ENCODE measurements at regions not wholly inside any gene's neighbourhood (a gene's known extent, or its start where the extent isn't known, plus 50 kb on each side); places are given as distances from the start of the nearest gene placed in this dataset.

GRCh38 chr9:106387965-106388364 lies 475.0 kb upstream of the ZNF462 start:
- no peak for ATAC-seq
- DNase-seq, result no peak
- Histone ChIP-seq H3K9me3 (no peaks in the 10 kb centered on the region), H3K27ac (no peak overlapping the region), H3K27me3 (no peaks in the 10 kb centered on the region), H3K4me1 (no peaks in the 10 kb centered on the region), H3K36me3 (no peaks in the 10 kb centered on the region), H3K4me3 (no peak overlapping the region)
- intact Hi-C loops (cut with DNase I), result no loop called here
- WGBS, 4 donors, result 92 to 95% (median 94%) methylated on average over 2 of the region's 2 CpGs
- TF ChIP-seq CTCF (IDR thresholded peaks at IDR 0.05) (no peak), POLR2A (IDR thresholded peaks at IDR 0.05) (no peak)

DNA sequence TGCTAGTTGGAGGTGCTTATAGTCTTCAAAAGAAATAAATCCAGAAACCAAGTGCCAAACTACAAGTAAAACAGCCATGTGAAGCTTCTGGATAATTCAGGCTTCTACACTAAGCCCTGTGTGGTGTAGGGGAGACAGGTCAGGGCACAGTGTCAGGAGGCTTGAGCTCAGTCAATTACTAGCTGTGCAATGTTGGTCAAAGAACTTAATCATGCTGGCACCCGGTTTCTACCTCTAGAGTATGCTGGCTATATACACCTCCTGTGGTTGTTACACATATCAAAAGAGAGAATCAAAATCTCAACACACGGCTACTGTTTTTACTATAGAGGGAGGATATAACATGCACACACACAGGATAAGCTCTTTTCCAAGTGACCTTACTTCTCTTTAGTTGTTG lies 469.7 kb upstream of the ZNF462 start:
- WGBS, 4 donors, result 69 to 86% (median 85%) methylated on average over 2 of the region's 2 CpGs
- intact Hi-C loops (cut with DNase I), result no loop called here

DNA sequence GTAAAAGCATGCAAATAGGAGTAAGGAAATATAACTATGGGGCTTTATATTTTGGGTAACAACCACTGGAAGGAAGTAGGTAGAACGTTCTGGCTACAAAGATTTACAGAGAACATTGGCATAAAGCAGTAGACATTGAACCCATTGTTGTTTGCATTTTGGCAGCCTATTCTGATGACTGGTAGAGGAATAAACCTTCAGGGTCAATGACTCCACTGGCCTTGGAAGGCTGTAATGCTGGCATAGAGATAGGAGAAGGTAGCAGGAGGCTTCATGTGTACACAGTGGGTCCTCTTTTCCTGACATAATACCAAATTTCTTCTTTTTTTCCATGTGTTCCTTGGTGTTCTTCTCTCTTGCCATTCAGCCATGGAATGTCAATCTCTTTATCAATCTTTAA lies 462.8 kb upstream of the ZNF462 start:
- Histone ChIP-seq H3K27me3 (no peaks in the 10 kb centered on the region), H3K9me3 (no peaks in the 10 kb centered on the region), H3K36me3 (no peaks in the 10 kb centered on the region), H3K4me3 (no peak overlapping the region), H3K27ac (no peak overlapping the region), H3K4me1 (no peaks in the 10 kb centered on the region)
- no peak for TF ChIP-seq POLR2A (IDR thresholded peaks at IDR 0.05)
- no peak for TF ChIP-seq CTCF (IDR thresholded peaks at IDR 0.05)
- DNase-seq (no peak), ATAC-seq (no peak)
- intact Hi-C loops (cut with DNase I), result no loop called here
- WGBS, 4 donors, result 61 to 65% (median 63%) methylated on average over 1 of the region's 1 CpG

More for the DNA sequence above, 469.7 kb upstream of the ZNF462 start:
- no peak overlapping the region for H3K27ac ChIP-seq
- DNase-seq, result no peak
- no peak for TF ChIP-seq CTCF (IDR thresholded peaks at IDR 0.05)
- TF ChIP-seq POLR2A (IDR thresholded peaks at IDR 0.05), result no peak
- H3K9me3 ChIP-seq, result no peaks in the 10 kb centered on the region
- no peak overlapping the region for H3K4me3 ChIP-seq
- H3K36me3 ChIP-seq, result no peaks in the 10 kb centered on the region
- no peaks in the 10 kb centered on the region for H3K4me1 ChIP-seq
- H3K27me3 ChIP-seq, result no peaks in the 10 kb centered on the region
- ATAC-seq, result no peak

- H3K4me3 ChIP-seq, result no peak overlapping the region
- H3K27me3 ChIP-seq, result no peaks in the 10 kb centered on the region
- H3K4me1 ChIP-seq, result no peaks in the 10 kb centered on the region
- H3K36me3 ChIP-seq, result no peaks in the 10 kb centered on the region
- DNase-seq, result no peak
- H3K27ac ChIP-seq, result no peak overlapping the region
- WGBS, 4 donors, result 67 to 78% (median 75%) methylated on average over 2 of the region's 2 CpGs
- no peaks in the 10 kb centered on the region for H3K9me3 ChIP-seq
- TF ChIP-seq POLR2A (IDR thresholded peaks at IDR 0.05), result no peak
- no peak for TF ChIP-seq CTCF (IDR thresholded peaks at IDR 0.05)
- intact Hi-C loops (cut with DNase I), result no loop called here
- ATAC-seq, result no peak
Measured at GRCh38 chr9:106400950-106401349, 462.0 kb upstream of the ZNF462 start.

Data from heart left ventricle (tissue), 16 donors.